VCaP (cell line): ENCODE measurements at regions not wholly inside any gene's neighbourhood (a gene's known extent, or its start where the extent isn't known, plus 50 kb on each side); places are given as distances from the start of the nearest gene placed in this dataset.
"Not testable (repeated sequence)": the region's sequence is repeated elsewhere in the genome, so short reads cannot be mapped to it uniquely, and the experiment has no call there.

Experiments
- H3K27ac ChIP-seq: fragments of 450-650 bp; 2 replicates; pipeline ENCODE4 v1.5.1; 2017
- TF ChIP-seq, protein P1 (sequence below): fragments of 450-650 bp; conservative IDR thresholded peaks from 2 replicates; pipeline ENCODE4 v1.5.1; 2017; ENCODE audit warnings: mild to moderate bottlenecking, moderate library complexity

GRCh38 chr16:29169295-29169994 lies 184.6 kb downstream of the LAT start:
- not testable (repeated sequence) for H3K27ac ChIP-seq

GRCh38 chr16:29168515-29169259 lies 183.8 kb downstream of the LAT start:
- not testable (repeated sequence) for H3K27ac ChIP-seq

- not testable (repeated sequence) for H3K27ac ChIP-seq
Observed at GRCh38 chr16:29164442-29165089, 179.7 kb downstream of the LAT start.

GRCh38 chr16:29160171-29160570 lies 175.3 kb downstream of the LAT start:
- H3K27ac ChIP-seq, result not testable (repeated sequence)

DNA sequence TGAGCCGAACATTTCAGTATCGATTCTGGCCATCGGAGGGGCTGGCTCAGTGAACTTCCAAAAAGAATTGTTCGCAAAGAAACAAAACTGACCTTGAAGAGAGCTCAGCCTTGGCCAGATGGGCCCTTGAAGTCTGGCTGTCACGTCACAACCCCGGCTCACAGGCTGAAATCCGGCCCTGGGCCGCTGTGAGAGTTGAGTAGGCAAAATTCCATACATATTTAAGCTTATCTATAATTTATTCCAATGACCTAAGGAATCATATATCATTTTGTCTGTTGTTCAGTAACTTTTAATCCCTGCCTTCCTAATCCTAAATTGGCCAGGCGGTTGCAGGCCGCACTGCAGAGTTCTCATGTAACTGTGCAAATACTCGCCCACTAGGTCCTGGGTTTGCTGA lies 174.8 kb downstream of the LAT start:
- H3K27ac ChIP-seq, result not testable (repeated sequence)

- TF ChIP-seq, protein P1, sequence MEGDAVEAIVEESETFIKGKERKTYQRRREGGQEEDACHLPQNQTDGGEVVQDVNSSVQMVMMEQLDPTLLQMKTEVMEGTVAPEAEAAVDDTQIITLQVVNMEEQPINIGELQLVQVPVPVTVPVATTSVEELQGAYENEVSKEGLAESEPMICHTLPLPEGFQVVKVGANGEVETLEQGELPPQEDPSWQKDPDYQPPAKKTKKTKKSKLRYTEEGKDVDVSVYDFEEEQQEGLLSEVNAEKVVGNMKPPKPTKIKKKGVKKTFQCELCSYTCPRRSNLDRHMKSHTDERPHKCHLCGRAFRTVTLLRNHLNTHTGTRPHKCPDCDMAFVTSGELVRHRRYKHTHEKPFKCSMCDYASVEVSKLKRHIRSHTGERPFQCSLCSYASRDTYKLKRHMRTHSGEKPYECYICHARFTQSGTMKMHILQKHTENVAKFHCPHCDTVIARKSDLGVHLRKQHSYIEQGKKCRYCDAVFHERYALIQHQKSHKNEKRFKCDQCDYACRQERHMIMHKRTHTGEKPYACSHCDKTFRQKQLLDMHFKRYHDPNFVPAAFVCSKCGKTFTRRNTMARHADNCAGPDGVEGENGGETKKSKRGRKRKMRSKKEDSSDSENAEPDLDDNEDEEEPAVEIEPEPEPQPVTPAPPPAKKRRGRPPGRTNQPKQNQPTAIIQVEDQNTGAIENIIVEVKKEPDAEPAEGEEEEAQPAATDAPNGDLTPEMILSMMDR, result no peak
- H3K27ac ChIP-seq, result no peak overlapping the region
Observed at GRCh38 chr16:29158785-29159184, 173.9 kb downstream of the LAT start.

DNA sequence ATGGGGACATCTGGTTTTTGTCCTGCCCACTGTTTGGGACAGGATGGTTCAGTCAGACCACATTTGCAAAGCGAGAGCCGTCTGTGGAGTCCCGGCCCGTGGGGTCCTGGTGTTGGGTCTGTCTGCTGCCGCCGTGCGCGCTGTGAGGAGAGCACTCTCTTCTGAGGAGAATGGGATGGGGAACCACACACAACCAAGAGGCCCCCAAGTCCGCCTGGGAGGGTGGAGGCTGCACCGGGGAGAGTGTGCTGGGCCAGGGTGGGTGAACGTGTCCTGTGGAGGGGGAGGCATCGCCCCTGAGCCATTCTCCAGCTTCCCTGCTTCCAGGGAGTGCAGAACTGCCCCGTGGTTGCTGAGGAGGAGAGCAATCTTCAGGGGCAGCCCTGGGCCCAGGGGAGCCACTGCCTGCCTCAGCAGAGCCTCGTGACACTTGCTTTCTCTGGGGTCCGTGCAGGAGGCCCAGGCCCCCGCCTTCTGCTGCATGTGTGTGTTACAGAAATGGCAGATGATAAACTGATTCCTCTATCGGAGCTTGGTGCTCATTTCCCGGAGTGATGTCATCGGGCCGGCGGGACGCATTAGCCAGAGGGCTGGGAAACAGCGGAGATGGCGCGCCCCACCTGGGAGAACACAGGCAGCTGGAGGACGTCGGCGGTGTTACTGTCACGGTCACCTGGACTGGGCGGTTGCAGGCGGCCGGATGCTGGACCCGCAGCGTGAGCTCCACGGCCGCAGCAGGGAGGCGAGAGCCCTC lies 173.4 kb downstream of the LAT start:
- H3K27ac ChIP-seq, result not testable (repeated sequence)

DNA sequence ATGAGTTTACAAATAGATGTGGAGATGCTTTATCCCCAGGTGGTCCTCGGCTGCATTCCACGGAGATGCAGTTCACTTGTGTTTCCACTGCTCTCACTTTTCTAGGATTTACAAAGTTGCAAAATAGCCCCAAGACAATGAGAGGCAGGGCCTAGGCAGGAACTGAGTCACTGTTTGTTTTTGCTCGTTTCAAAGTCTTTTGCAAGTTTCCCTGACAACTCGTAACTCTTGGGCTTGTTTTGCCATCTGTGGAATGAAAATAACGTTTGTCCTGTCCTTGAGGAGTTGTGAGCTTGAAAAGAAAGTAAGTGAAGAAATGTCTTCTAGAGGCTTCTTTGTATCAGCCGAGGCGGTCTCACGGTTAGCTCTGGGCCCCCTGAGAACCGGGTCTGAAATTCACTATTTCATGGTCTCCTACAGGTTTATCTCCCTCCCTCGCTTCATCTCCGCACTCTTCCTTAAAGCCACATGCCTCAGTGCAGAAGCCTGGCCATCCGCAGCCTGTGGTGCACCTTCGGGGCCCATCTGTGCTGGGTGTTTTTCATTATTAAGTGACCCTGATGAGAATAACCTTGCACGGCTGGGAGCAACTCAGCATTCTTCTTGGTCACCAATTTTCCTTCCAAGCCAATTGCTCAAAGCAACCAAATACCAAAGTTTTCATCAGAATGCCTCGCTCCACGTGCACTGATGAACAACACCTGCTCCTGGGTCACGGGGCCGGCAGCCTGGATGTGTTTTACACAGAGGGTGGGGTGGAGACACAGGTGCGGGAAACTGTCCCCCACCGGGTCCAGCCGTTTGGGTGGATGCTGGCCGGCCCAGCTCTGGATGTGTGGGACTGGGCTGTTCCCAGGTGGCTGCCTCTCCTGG lies 172.4 kb downstream of the LAT start:
- H3K27ac ChIP-seq, result not testable (repeated sequence)

- TF ChIP-seq, protein P1, result no peak
- H3K27ac ChIP-seq, result no peak overlapping the region
Observed at GRCh38 chr16:29156511-29156910, 171.7 kb downstream of the LAT start.

- not testable (repeated sequence) for H3K27ac ChIP-seq
Observed at GRCh38 chr16:29155866-29156200, 171.0 kb downstream of the LAT start.

DNA sequence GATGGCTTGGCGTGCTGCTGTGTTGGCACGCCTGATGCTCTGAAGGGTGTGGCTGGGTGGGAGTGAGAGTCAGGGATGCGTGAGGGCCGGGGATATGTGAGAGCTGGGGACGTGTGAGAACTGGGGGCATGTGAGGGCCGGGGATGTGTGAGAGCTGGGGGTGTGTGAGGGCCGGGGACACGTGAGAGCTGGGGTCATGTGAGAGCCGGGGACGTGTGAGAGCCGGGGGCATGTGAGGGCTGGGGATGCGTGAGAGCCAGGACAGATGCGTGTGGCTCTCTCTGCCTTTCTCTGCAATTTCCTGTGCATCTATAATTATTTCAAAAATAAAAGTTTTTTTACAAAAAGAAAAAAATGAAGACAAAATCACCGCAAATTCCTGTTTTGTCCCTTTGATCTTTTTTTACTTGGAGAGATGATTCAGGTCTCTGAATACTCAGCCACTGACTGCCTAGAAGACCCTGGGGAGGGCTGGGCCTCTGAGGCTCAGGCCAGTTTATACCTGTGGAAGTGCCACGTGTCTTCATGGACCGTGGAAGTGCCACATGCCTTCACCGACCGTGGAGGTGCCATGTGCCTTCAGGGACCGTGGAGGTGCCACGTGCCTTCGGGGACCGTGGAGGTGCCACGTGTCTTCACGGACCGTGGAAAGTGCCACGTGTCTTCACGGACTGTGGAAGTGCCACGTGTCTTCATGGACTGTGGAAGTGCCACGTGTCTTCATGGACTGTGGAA lies 170.4 kb downstream of the LAT start:
- not testable (repeated sequence) for H3K27ac ChIP-seq

- H3K27ac ChIP-seq, result no peak overlapping the region
- TF ChIP-seq, protein P1, result no peak
Observed at GRCh38 chr16:29154676-29155121, 169.8 kb downstream of the LAT start.
